ENCODE measurements at regions not wholly inside any gene's neighbourhood (a gene's known extent, or its start where the extent isn't known, plus 50 kb on each side); places are given as distances from the start of the nearest gene placed in this dataset.

GRCh38 chr6:208938-209337 is 83.3 kb upstream of the DUSP22 start:
- TF ChIP-seq CTCF (conservative IDR thresholded peaks at IDR 0.05; ENCODE audit: low read depth, low read length) (no peak), EZH2 (IDR thresholded peaks at IDR 0.05; ENCODE audit: low read length, unreplicated experiment) (no peak)
